Neural progenitor cell (in vitro differentiated cells): ENCODE measurements at regions not wholly inside any gene's neighbourhood (a gene's known extent, or its start where the extent isn't known, plus 50 kb on each side); places are given as distances from the start of the nearest gene placed in this dataset.

ENCODE experiments used
- DNase-seq: peaks from one replicate; pipeline ENCODE4 v3.0.0-alpha.2; 2016; ENCODE audit warnings: low spot score
- H2AFZ ChIP-seq: fragments of 200-600 bp; sonication (generic); replicated peaks from 2 replicates; pipeline ENCODE4 v1.6.1; 2016; ENCODE audit warnings: antibody characterized with exemption
- H3F3A ChIP-seq: fragments of 200-600 bp; sonication (generic); 2 replicates; pipeline ENCODE4 v1.6.1; 2016; ENCODE audit warnings: antibody characterized with exemption, low read depth
- H3K27ac ChIP-seq: fragments of 200-600 bp; sonication (generic); 2 replicates; pipeline ENCODE4 v1.5.1; 2016; ENCODE audit warnings: mild to moderate bottlenecking
- H3K27me3 ChIP-seq: fragments of 200-600 bp; sonication (generic); 2 replicates; pipeline ENCODE4 v1.6.1; 2016; ENCODE audit warnings: mild to moderate bottlenecking, moderate library complexity
- H3K36me3 ChIP-seq: fragments of 200-600 bp; sonication (generic); 2 replicates; pipeline ENCODE4 v1.5.1; 2016
- H3K4me1 ChIP-seq: fragments of 200-600 bp; sonication (generic); 2 replicates; pipeline ENCODE4 v1.6.1; 2016; ENCODE audit warnings: mixed run types
- H3K4me2 ChIP-seq: fragments of 200-600 bp; sonication (generic); 2 replicates; pipeline ENCODE4 v1.6.1; 2016
- H3K4me3 ChIP-seq: fragments of 200-600 bp; sonication (generic); 2 replicates; pipeline ENCODE4 v1.5.1; 2016
- H3K79me2 ChIP-seq: fragments of 200-600 bp; sonication (generic); 2 replicates; pipeline ENCODE4 v1.6.1; 2016; ENCODE audit warnings: low read depth
- H3K9ac ChIP-seq: fragments of 200-600 bp; sonication (generic); 2 replicates; pipeline ENCODE4 v1.6.1; 2016
- H3K9me3 ChIP-seq: fragments of 200-600 bp; sonication (generic); 2 replicates; pipeline ENCODE4 v1.5.1; 2016; ENCODE audit warnings: low read depth
- H4K20me1 ChIP-seq: fragments of 200-600 bp; sonication (generic); 2 replicates; pipeline ENCODE4 v1.6.1; 2016; ENCODE audit warnings: low read depth
- H3K27ac Mint-ChIP-seq: 3 replicates; pipeline ENCODE4 v1.8.0; 2021; ENCODE audit warnings: mixed read lengths
- H3K27me3 Mint-ChIP-seq: 2 replicates; pipeline ENCODE4 v1.8.0; 2022; ENCODE audit warnings: low read depth, mild to moderate bottlenecking, inconsistent platforms, moderate library complexity, mixed read lengths; ENCODE audit not compliant: insufficient read depth
- H3K36me3 Mint-ChIP-seq: 3 replicates; pipeline ENCODE4 v1.8.0; 2021; ENCODE audit warnings: mixed read lengths
- H3K4me1 Mint-ChIP-seq: 3 replicates; pipeline ENCODE4 v1.8.0; 2021; ENCODE audit warnings: mixed read lengths
- H3K4me3 Mint-ChIP-seq: 3 replicates; pipeline ENCODE4 v1.8.0; 2021; ENCODE audit warnings: mild to moderate bottlenecking, moderate library complexity, mixed read lengths
- H3K9me3 Mint-ChIP-seq: 3 replicates; pipeline ENCODE4 v1.8.0; 2020; ENCODE audit warnings: mixed read lengths
- CTCF ChIP-seq: fragments of 200-600 bp; sonication (generic); IDR thresholded peaks from 2 replicates; pipeline ENCODE4 v1.5.1; 2017; ENCODE audit warnings: antibody characterized with exemption, mild to moderate bottlenecking
- EZH2 ChIP-seq: fragments of 200-600 bp; sonication (generic); IDR thresholded peaks from 2 replicates; pipeline ENCODE4 v1.6.1; 2017; ENCODE audit warnings: antibody characterized with exemption, mild to moderate bottlenecking, moderate library complexity
- EZH2phosphoT487 ChIP-seq: fragments of 200-600 bp; sonication (generic); IDR thresholded peaks from 2 replicates; pipeline ENCODE4 v1.6.1; 2017; ENCODE audit warnings: antibody characterized with exemption

DNA sequence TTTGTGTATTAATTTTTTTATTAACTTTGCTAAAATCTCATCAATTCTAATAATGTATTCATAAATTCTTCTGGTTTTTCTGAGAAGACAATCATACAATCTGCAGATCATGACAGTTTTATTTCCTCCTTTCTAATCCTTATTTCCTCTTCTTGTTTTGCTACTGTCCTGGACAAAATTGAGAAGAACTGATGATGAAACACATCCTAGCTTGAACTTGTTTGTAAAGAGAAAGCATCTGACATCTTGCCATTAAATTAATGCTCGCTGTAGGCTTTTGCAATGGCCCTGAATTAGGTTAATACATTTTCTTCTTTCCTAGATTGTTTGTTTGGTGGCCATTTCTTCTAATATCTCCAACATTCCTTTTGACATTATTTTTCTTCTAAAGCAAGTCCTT is 110.9 kb upstream of the TPM1 start:
- Mint-ChIP-seq H3K27me3 (peaks cover 2% of the 10 kb centered on the region), H3K9me3 (no peaks in the 10 kb centered on the region), H3K4me3 (no peak overlapping the region), H3K36me3 (no peaks in the 10 kb centered on the region), H3K4me1 (peaks cover 21% of the 10 kb centered on the region), H3K27ac (no peak overlapping the region)
- Histone ChIP-seq H3K4me1 (no peaks in the 10 kb centered on the region), H3K79me2 (no peaks in the 10 kb centered on the region), H3K9me3 (no peaks in the 10 kb centered on the region), H3K9ac (no peak overlapping the region), H3K27ac (no peak overlapping the region), H4K20me1 (no peaks in the 10 kb centered on the region), H3K36me3 (no peaks in the 10 kb centered on the region), H2AFZ (no peak overlapping the region), H3K27me3 (no peaks in the 10 kb centered on the region), H3F3A (no peaks in the 10 kb centered on the region), H3K4me2 (no peak overlapping the region), H3K4me3 (no peak overlapping the region)
- DNase-seq = no peak
- TF ChIP-seq EZH2phosphoT487 = no peak
- no peak for TF ChIP-seq CTCF
- no peak for TF ChIP-seq EZH2

GRCh38 chr15:62932436-62932835 is 110.1 kb upstream of the TPM1 start:
- Histone ChIP-seq H2AFZ (no peak overlapping the region), H3K4me3 (no peak overlapping the region), H3K27me3 (no peaks in the 10 kb centered on the region), H4K20me1 (no peaks in the 10 kb centered on the region), H3K4me1 (no peaks in the 10 kb centered on the region), H3K4me2 (no peak overlapping the region), H3K79me2 (no peaks in the 10 kb centered on the region), H3K9me3 (no peaks in the 10 kb centered on the region), H3K36me3 (no peaks in the 10 kb centered on the region), H3F3A (no peaks in the 10 kb centered on the region), H3K9ac (no peak overlapping the region), H3K27ac (no peak overlapping the region)
- TF ChIP-seq EZH2 (no peak), CTCF (no peak), EZH2phosphoT487 (no peak)
- Mint-ChIP-seq H3K4me1 (peaks cover 21% of the 10 kb centered on the region), H3K36me3 (no peaks in the 10 kb centered on the region), H3K9me3 (no peaks in the 10 kb centered on the region), H3K27ac (no peak overlapping the region), H3K27me3 (peaks cover 2% of the 10 kb centered on the region), H3K4me3 (no peak overlapping the region)
- DNase-seq = no peak

- no peak overlapping the region for H3K27ac Mint-ChIP-seq
- no peak for DNase-seq
- no peak overlapping the region for H3K27ac ChIP-seq
Observed at GRCh38 chr15:62933386-62933785, 109.2 kb upstream of the TPM1 start.

More at GRCh38 chr15:62933386-62933785, 109.2 kb upstream of the TPM1 start:
- H3K4me2 ChIP-seq = no peak overlapping the region
- H3K79me2 ChIP-seq = no peaks in the 10 kb centered on the region
- no peaks in the 10 kb centered on the region for H3K4me1 ChIP-seq
- no peak overlapping the region for H3K9ac ChIP-seq
- Mint-ChIP-seq H3K4me3 (no peak overlapping the region), H3K9me3 (no peaks in the 10 kb centered on the region), H3K27me3 (peaks cover 5% of the 10 kb centered on the region), H3K4me1 (peaks cover 17% of the 10 kb centered on the region), H3K36me3 (no peaks in the 10 kb centered on the region)
- H3K9me3 ChIP-seq = no peaks in the 10 kb centered on the region
- no peaks in the 10 kb centered on the region for H3K36me3 ChIP-seq
- no peaks in the 10 kb centered on the region for H3F3A ChIP-seq
- H3K27me3 ChIP-seq = no peaks in the 10 kb centered on the region
- no peaks in the 10 kb centered on the region for H4K20me1 ChIP-seq
- TF ChIP-seq EZH2 (no peak), CTCF (no peak), EZH2phosphoT487 (no peak)
- no peak overlapping the region for H2AFZ ChIP-seq
- H3K4me3 ChIP-seq = no peak overlapping the region
